Left hindlimb (tissue), 1 donor: ENCODE measurements at regions not wholly inside any gene's neighbourhood (a gene's known extent, or its start where the extent isn't known, plus 50 kb on each side); places are given as distances from the start of the nearest gene placed in this dataset.
"Not testable (repeated sequence)": the region's sequence is repeated elsewhere in the genome, so short reads cannot be mapped to it uniquely, and the experiment has no call there.

ENCODE experiments used
- DNase-seq: peaks from one replicate; pipeline ENCODE4 v3.0.0-alpha.2; 2018

GRCh38 chr11:96523656-96524055 lies 133.8 kb downstream of the JRKL start:
- DNase-seq: no peak

- no peak for DNase-seq
Observed at GRCh38 chr11:96524475-96524874, 134.7 kb downstream of the JRKL start.

DNA sequence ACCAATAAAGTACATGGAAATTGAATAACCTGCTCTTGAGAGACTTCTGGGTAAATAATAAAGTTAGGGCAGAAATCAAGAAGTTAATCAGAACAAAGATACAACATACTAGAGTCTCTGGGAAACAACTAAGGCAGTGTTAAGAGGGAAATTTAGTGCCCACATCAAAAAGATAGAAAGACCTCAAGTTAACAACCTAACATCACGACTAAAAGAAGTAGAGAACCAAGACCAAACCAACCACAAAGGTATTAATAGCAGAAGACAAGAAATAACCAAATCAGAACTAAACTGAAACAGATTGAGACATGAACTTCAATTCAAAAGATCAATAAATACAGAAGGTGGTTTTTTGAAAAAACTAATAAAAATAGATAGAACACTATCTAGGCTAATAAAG lies 140.7 kb downstream of the JRKL start:
- DNase-seq: no peak

GRCh38 chr11:96538104-96538503 lies 148.3 kb downstream of the JRKL start:
- DNase-seq: no peak

GRCh38 chr11:96538622-96539021 lies 148.8 kb downstream of the JRKL start:
- no peak for DNase-seq

GRCh38 chr11:96540875-96541274 lies 151.1 kb downstream of the JRKL start:
- no peak for DNase-seq

DNA sequence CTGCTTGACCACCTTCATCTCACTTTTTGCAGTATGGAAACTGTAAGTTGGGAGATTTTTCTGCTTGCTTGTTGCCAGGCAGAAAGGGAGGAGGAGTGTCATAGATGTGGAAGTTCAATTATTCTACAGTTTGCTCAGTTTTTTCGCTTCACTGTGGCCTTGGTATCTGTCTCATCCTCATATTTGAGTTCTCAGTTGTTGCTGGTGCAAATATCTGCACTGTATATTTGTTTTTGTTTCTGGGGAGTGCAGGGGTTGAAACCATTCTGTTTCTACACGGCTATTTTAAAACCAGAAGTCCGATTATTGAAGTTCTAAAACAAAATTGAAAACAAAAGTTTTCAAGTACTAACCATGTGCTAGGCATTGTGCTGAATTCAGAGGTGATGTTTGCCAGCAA lies 153.4 kb downstream of the JRKL start:
- DNase-seq: no peak

DNA sequence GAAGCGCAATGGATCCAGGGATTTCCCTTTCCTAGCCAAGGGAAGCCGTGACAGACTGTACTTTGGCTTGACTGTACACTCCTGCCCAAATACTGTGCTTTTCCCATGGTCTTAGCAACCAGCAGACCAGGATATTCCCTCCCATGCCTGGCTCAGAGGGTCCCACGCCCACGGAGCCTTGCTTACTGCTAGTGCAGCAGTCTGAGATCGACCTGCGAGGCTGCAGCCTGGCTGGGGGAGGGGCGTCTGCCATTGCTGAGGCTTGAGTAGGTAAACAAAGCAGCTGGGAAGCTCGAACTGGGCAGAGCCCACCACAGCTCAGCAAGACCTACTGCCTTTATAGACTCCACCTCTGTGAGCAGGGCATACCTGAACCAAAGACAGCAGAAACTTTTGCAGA lies 155.4 kb downstream of the JRKL start:
- DNase-seq: not testable (repeated sequence)

- no peak for DNase-seq
Observed at GRCh38 chr11:96551136-96551535, 161.3 kb downstream of the JRKL start.

DNA sequence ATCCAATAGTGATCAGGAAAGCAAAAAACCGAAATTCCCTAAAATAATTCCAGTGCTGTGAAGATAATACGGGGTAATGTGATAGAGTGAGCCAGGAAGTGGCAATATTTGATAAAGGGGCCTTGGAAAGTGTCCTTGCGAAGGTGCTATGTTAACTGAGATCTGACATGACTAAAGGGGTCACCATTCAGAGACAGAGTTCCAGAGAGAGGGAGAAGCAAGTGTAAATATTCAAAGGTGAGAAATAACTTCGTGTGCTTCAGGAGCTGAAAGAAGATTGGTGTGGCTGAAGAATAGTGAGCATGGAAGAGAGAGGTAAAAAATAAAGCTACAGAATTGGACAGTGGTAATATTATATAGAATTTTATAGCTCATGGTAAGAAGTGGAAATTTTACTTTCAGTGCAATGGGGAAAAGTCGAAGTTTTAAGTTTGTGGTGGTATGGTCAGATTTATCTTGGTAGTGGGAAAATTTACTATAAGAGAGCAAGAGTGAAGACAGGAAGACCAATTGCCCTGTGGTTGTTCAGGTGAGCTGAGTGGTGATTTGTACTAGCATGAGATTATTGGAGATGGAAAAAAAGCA lies 164.5 kb downstream of the JRKL start:
- DNase-seq: no peak

DNA sequence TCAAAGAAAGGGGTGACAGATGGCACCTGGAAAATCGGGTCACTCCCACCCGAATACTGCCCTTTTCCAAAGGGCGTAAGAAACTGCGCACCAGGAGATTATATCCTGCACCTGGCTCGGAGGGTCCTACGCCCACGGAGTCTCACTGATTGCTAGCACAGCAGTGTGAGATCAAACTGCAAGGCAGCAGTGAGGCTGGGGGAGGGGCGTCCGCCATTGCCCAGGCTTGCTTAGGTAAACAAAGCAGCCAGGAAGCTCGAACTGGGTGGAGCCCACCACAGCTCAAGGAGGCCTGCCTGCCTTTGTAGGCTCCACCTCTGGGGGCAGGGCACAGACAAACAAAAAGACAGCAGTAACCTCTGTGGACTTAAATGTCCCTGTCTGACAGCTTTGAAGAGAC lies 166.0 kb downstream of the JRKL start:
- not testable (repeated sequence) for DNase-seq

GRCh38 chr11:96560727-96561126 lies 170.9 kb downstream of the JRKL start:
- DNase-seq: not testable (repeated sequence)

DNA sequence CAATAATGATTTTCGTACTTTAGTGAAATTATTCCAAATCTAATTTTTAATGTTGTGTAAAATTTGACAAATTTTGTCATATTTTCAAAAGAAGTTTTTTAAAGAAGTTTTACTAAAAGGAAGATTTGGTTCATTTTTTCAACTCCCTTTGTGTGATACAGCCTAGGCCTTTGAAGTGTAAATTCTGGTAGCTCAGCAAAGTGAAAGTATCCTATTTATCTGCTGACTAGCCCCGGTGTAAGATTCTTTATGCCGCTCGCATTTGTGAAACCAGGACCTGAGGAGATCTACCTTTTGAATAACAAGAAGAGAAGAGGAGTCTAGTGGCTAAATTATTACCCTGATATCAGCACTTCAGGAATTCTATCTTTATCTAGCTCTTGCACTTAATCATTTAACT lies 177.4 kb downstream of the JRKL start:
- DNase-seq: no peak

DNA sequence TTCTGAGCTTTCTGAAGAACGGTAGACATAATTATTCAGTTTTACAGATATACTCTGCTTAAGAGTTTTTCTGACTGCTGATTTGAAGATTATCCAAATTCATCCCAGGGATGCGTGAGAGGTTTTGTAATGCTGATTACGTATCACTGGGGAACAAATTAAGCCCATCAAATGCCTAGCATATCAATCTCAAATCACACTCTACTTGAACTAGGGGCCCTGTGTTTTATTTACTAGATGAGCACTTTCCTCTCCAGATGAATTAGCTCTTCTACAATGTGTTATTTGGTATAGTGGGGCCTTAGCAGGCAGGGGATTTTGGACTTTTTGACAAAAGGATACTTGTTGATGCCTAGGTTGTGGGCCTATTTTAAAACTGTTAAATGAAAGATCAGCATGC lies 177.9 kb downstream of the JRKL start:
- no peak for DNase-seq

DNA sequence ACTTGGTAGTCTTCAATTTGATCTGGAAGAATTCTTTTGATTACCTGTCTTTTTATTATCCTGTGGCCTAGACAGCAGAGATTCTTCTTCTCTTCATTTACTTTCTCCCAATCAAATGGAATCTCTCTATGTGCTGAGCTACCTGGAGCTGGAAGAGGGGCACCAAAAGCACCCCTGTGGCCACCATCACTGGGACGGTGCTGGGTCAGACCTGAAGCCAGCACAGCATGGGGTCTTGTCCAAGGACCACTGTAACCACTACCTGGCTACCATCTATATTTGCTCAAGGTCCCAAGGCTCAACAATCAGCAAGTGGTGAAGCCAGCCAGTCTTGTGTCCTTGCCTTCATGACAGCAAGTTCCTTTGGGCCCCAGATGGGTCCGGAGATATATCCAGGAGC lies 186.6 kb downstream of the JRKL start:
- DNase-seq: no peak

- DNase-seq: no peak
Observed at GRCh38 chr11:96578379-96578778, 188.6 kb downstream of the JRKL start.

DNA sequence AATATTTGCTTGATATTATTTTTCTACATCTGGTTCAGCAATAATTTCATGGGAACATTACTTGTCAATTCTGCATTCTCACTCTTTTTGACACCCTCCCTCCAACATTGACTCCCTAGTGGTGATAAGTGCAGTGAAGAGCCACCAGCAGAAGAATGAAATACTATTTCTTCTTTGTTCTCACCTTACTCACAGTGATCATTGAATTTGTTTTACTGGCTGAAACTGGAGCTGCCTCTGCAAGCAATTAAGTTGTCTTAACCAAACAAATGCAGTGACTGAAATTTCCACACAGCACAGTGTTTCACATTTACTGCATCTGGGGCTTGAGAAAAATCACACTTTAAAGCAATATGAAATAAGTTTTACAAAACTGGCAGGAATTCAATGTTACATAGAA lies 189.8 kb downstream of the JRKL start:
- DNase-seq: no peak

DNA sequence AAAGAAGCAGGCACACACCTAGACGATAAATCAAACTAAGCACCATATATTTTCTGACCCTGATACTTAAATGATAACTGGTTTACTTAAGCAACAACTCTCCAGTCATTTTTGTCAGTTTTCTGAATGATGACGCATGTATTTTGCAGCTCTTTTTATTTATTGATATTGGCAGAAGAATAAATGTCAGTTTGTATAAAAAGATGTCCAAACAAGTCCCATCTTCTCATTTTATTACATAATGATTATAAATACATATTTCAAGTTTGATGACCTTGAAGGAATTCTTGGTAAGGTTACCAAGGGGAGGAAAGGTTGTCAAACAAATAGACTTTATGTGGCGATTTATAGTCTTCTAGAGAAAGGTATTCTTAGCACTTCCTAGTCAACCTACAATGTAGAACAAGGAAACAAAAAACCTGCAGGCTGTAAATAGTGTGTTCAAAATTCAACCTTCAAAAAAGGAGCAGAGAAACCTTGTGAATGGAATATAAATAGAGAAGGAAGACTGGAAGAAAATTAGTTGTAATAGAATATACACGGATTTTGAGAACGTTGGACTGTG lies 190.7 kb downstream of the JRKL start:
- DNase-seq: no peak

DNA sequence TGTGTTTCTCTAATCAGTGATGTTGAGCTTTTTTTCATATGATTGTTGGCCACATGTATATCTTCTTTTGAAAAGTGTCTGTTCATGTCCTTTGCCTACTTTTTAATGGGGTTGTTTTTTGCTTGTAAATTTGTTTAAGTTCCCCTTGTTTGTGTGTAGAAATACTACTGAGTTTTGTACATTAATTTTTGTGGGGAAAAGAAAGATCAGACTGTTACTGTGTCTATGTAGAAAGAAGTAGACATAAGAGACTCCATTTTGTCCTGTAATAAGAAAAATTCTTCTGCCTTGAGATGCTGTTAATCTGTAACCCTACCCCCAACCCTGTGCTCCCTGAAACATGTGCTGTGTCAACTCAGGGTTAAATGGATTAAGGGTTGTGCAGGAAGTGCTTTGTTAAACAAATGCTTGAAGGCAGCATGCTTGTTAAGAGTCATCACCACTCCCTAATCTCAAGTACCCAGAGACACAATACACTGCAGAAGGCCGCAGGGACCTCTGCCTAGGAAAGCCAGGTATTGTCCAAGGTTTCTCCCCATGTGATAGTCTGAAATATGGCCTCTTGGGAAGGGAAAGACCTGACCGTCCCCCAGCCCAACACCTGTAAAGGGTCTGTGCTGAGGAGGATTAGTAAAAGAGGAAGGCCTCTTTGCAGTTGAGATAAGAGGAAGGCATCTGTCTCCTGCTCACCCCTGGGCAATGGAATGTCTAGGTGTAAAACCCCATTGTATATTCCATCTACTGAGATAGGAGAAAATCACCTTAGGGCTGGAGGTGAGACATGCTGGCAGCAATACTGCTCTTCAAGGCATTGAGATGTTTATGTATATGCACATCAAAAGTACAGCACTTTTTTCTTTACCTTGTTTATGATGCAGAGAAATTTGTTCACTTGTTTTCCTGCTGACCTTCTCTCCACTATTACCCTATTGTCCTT lies 196.4 kb downstream of the JRKL start:
- DNase-seq: not testable (repeated sequence)

DNA sequence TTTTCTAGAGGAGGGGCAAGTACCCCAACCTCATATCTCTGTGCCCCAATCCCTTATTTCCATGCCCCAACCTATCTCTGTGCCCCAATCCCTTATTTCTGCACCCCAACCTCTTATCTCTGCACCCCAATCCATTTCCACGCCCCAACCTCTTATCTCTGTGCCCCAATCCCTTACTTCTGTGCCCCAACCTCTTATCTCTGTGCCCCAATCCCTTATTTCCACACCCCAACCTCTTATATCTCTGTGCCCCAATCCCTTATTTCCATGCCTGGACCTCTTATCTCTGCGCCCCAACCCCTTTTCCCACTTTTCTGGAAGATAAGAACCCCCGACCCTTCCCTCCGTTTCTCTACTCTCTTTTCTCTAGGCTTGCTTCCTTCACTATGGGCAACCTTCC lies 199.0 kb downstream of the JRKL start:
- not testable (repeated sequence) for DNase-seq

DNA sequence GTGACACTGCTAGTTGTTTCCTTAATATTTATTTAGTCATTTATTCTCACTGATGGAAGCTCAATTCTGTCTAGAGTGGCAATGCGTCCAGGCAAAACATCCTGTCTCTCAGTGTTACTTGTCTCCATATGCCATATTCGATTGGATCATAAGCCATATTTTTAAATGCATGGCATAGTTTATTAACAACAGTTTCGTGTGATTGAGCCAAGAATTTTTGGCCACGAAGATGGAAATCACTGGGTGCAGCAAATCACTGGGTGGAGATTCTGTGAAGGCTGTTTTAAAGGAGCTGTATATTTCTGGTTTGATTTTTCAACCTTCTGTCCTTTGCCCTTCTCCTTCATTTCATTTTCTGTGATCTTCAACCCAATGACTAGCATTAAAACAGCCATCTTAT lies 205.2 kb downstream of the JRKL start:
- DNase-seq: no peak

GRCh38 chr11:96607864-96608558 lies 218.2 kb downstream of the JRKL start:
- DNase-seq: no peak

DNA sequence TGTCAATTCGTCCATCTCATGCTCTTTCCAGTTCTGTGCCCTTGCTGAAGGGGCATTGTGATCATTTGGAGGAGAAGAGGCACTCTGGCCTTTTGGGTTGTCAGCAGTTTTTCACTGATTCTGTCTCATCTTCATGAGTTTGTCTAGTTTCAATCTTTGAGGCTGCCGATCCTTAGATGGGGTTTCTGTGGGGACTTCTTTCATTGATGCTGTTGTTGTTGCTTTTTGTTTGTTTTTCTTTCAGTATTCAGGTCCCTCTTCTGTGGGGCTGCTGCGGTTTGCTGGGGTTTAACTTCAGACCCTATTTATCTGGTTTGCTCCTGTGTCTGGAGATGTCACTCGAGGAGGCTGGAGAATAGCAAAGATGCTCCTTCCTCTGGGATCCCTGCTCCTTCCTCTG lies 224.3 kb downstream of the JRKL start:
- DNase-seq: no peak

DNA sequence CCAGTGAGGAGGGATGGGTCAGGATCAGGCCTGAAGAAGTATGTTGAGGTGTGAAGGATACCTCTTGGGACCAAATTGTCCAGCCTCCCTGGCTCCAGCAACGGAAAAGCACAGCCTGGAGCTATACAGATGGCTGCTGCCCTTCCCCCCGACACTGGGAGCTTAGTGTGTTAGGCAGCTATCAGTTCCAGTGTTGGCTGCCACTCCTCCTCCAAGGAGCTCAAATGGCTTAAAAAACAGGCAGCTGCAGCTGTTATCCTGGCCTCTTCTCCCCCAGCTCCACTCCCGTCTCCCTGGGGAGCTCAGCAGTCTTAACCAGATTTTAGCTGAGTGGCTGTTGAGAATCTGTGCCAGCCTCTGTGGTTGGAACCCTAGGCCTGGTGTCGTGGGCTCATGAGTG lies 225.0 kb downstream of the JRKL start:
- DNase-seq: no peak
